AG10803 (cell line): ENCODE measurements at regions not wholly inside any gene's neighbourhood (a gene's known extent, or its start where the extent isn't known, plus 50 kb on each side); places are given as distances from the start of the nearest gene placed in this dataset.
A peak's percentile ranks its signal among the peaks of the same experiment; 100 is the strongest.

Source experiments
- DNase-seq: peaks from one replicate; pipeline ENCODE4 v3.0.0; 2010; ENCODE audit warnings: low read depth
- H3K4me3 ChIP-seq: 2 replicates; pipeline ENCODE4 v1.5.1; 2011; ENCODE audit warnings: mild to moderate bottlenecking, low read length, control low read depth
- TF ChIP-seq, protein P1 (sequence below): conservative IDR thresholded peaks from 2 replicates; pipeline ENCODE4 v1.5.1; 2011; ENCODE audit warnings: mild to moderate bottlenecking, low read length, control low read depth, inconsistent platforms

GRCh38 chr7:54904986-54905385 is 113.8 kb upstream of the EGFR start:
- peak; percentile 59 for DNase-seq
- H3K4me3 ChIP-seq, result no peak overlapping the region
- TF ChIP-seq, protein P1, sequence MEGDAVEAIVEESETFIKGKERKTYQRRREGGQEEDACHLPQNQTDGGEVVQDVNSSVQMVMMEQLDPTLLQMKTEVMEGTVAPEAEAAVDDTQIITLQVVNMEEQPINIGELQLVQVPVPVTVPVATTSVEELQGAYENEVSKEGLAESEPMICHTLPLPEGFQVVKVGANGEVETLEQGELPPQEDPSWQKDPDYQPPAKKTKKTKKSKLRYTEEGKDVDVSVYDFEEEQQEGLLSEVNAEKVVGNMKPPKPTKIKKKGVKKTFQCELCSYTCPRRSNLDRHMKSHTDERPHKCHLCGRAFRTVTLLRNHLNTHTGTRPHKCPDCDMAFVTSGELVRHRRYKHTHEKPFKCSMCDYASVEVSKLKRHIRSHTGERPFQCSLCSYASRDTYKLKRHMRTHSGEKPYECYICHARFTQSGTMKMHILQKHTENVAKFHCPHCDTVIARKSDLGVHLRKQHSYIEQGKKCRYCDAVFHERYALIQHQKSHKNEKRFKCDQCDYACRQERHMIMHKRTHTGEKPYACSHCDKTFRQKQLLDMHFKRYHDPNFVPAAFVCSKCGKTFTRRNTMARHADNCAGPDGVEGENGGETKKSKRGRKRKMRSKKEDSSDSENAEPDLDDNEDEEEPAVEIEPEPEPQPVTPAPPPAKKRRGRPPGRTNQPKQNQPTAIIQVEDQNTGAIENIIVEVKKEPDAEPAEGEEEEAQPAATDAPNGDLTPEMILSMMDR, result no peak

GRCh38 chr7:54906963-54907362 is 111.9 kb upstream of the EGFR start:
- no peak for DNase-seq
- TF ChIP-seq, protein P1, result no peak
- no peak overlapping the region for H3K4me3 ChIP-seq

GRCh38 chr7:54907981-54908380 is 110.8 kb upstream of the EGFR start:
- no peak for DNase-seq
- TF ChIP-seq, protein P1, result no peak
- no peak overlapping the region for H3K4me3 ChIP-seq

- TF ChIP-seq, protein P1, result no peak
- DNase-seq, result no peak
- no peak overlapping the region for H3K4me3 ChIP-seq
These were observed 109.9 kb upstream of the EGFR start for GRCh38 chr7:54908760-54909438.

- DNase-seq, result no peak
- H3K4me3 ChIP-seq, result no peak overlapping the region
- TF ChIP-seq, protein P1, result no peak
These were observed 102.8 kb upstream of the EGFR start for GRCh38 chr7:54915870-54916598.

DNA sequence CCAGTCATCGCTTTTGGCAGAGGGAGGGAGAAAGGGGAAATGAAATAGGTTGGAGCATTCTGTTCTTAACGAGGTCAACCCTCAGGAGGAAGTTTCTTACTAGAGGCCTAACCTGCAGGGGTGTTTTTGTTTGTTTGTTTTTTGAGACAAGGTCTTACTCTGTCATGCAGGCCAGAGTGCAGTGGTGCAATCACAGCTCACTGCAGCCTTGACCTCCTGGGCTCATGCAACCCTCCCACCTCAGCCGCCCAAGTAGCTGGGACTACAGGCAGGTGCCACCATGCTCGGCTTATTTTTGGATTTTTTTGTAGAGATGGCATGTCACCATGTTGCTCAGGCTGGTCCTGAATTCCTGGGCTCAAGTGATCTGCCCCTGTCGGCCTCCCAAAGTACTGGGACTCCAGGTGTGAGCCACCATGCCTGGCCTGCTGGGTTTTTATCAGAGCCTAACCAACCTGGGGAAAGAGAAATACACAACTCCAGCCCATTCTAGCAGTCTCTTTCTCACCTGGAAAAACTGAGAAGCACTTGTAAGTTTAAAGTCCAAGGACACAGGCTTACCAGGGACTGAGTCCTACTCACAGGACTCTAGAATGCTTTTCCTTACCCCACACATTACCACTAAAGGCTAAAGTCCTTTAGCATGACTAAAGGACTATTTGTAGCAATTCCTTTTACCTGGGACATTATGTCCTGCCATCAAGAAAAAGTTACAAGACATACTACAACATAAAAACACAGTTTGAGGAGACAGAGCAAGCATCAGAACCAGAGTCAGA is 101.0 kb upstream of the EGFR start:
- TF ChIP-seq, protein P1, result no peak
- no peak overlapping the region for H3K4me3 ChIP-seq
- DNase-seq, result no peak
